ENCODE measurements at regions not wholly inside any gene's neighbourhood (a gene's known extent, or its start where the extent isn't known, plus 50 kb on each side); places are given as distances from the start of the nearest gene placed in this dataset.

GRCh38 chr12:24359418-24359817 lies 409.9 kb upstream of the SOX5 start:
- no peak for DNase-seq (ENCODE audit: low read depth in 1 of 2, low spot score in 1 of 2)
- no peak overlapping the region for H3K27ac ChIP-seq (replicated peaks)
- TF ChIP-seq, protein P1, sequence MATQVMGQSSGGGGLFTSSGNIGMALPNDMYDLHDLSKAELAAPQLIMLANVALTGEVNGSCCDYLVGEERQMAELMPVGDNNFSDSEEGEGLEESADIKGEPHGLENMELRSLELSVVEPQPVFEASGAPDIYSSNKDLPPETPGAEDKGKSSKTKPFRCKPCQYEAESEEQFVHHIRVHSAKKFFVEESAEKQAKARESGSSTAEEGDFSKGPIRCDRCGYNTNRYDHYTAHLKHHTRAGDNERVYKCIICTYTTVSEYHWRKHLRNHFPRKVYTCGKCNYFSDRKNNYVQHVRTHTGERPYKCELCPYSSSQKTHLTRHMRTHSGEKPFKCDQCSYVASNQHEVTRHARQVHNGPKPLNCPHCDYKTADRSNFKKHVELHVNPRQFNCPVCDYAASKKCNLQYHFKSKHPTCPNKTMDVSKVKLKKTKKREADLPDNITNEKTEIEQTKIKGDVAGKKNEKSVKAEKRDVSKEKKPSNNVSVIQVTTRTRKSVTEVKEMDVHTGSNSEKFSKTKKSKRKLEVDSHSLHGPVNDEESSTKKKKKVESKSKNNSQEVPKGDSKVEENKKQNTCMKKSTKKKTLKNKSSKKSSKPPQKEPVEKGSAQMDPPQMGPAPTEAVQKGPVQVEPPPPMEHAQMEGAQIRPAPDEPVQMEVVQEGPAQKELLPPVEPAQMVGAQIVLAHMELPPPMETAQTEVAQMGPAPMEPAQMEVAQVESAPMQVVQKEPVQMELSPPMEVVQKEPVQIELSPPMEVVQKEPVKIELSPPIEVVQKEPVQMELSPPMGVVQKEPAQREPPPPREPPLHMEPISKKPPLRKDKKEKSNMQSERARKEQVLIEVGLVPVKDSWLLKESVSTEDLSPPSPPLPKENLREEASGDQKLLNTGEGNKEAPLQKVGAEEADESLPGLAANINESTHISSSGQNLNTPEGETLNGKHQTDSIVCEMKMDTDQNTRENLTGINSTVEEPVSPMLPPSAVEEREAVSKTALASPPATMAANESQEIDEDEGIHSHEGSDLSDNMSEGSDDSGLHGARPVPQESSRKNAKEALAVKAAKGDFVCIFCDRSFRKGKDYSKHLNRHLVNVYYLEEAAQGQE (IDR thresholded peaks at IDR 0.05; ENCODE audit: insufficient replicate concordance, low read depth): no peak
- TF ChIP-seq POLR2AphosphoS5 (IDR thresholded peaks at IDR 0.05; ENCODE audit: low read depth) (no peak), SPI1 (IDR thresholded peaks at IDR 0.05; ENCODE audit: borderline replicate concordance, low read depth) (no peak), GABPA (IDR thresholded peaks at IDR 0.05; ENCODE audit: low read depth) (no peak)
- TF ChIP-seq, protein P2, sequence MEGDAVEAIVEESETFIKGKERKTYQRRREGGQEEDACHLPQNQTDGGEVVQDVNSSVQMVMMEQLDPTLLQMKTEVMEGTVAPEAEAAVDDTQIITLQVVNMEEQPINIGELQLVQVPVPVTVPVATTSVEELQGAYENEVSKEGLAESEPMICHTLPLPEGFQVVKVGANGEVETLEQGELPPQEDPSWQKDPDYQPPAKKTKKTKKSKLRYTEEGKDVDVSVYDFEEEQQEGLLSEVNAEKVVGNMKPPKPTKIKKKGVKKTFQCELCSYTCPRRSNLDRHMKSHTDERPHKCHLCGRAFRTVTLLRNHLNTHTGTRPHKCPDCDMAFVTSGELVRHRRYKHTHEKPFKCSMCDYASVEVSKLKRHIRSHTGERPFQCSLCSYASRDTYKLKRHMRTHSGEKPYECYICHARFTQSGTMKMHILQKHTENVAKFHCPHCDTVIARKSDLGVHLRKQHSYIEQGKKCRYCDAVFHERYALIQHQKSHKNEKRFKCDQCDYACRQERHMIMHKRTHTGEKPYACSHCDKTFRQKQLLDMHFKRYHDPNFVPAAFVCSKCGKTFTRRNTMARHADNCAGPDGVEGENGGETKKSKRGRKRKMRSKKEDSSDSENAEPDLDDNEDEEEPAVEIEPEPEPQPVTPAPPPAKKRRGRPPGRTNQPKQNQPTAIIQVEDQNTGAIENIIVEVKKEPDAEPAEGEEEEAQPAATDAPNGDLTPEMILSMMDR (IDR thresholded peaks at IDR 0.05; ENCODE audit: insufficient read depth, low read length): no peak
- H3K27me3 ChIP-seq (ENCODE audit: insufficient read depth, poor library complexity, severe bottlenecking): no peaks in the 10 kb centered on the region
- H3K4me3 ChIP-seq (replicated peaks; ENCODE audit: insufficient read depth, low read length): no peak overlapping the region

- no peaks in the 10 kb centered on the region for H3K27me3 ChIP-seq (ENCODE audit: insufficient read depth, poor library complexity, severe bottlenecking)
- TF ChIP-seq GABPA (IDR thresholded peaks at IDR 0.05; ENCODE audit: low read depth) (no peak), POLR2AphosphoS5 (IDR thresholded peaks at IDR 0.05; ENCODE audit: low read depth) (no peak)
- TF ChIP-seq, protein P2 (IDR thresholded peaks at IDR 0.05; ENCODE audit: insufficient read depth, low read length): no peak
- TF ChIP-seq, protein P1 (IDR thresholded peaks at IDR 0.05; ENCODE audit: insufficient replicate concordance, low read depth): no peak
- DNase-seq (ENCODE audit: low read depth in 1 of 2, low spot score in 1 of 2): no peak
- H3K27ac ChIP-seq (replicated peaks): no peak overlapping the region
- no peak overlapping the region for H3K4me3 ChIP-seq (replicated peaks; ENCODE audit: insufficient read depth, low read length)
Observed at GRCh38 chr12:24356240-24356804, 406.9 kb upstream of the SOX5 start.

DNA sequence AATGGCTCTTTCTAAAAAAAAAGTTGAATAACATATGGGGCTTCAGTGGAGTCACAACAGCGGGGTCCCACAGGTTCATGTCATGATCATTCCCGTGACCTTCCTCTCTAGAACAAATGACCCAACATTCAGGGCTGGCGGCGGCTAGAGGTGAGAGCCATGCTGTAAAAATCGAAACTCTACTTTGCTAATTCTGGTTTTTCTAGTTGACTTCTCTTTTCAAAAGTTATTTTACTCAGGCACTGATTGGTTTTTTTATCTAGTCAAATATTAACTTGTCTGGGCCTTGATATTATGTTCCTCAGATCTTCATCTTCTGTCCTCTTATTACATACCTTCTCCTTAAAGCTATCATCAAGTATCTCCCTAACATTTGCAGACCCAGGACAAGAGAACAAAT lies 402.9 kb upstream of the SOX5 start:
- TF ChIP-seq, protein P1 (IDR thresholded peaks at IDR 0.05; ENCODE audit: insufficient replicate concordance, low read depth): no peak
- TF ChIP-seq SPI1 (IDR thresholded peaks at IDR 0.05; ENCODE audit: borderline replicate concordance, low read depth) (no peak), GABPA (IDR thresholded peaks at IDR 0.05; ENCODE audit: low read depth) (no peak), POLR2AphosphoS5 (IDR thresholded peaks at IDR 0.05; ENCODE audit: low read depth) (no peak)
- TF ChIP-seq, protein P2 (IDR thresholded peaks at IDR 0.05; ENCODE audit: insufficient read depth, low read length): no peak
- H3K27ac ChIP-seq (replicated peaks): no peak overlapping the region
- no peak for DNase-seq (ENCODE audit: low read depth in 1 of 2, low spot score in 1 of 2)
- no peak overlapping the region for H3K4me3 ChIP-seq (replicated peaks; ENCODE audit: insufficient read depth, low read length)
- no peaks in the 10 kb centered on the region for H3K27me3 ChIP-seq (ENCODE audit: insufficient read depth, poor library complexity, severe bottlenecking)
